T47D (cell line): ENCODE measurements at regions not wholly inside any gene's neighbourhood (a gene's known extent, or its start where the extent isn't known, plus 50 kb on each side); places are given as distances from the start of the nearest gene placed in this dataset.
"Not testable (repeated sequence)": the region's sequence is repeated elsewhere in the genome, so short reads cannot be mapped to it uniquely, and the experiment has no call there.

Experiments used
- DNase-seq, 2 experiments: peaks; one replicate each; pipeline versions ENCODE4 v3.0.0 to v3.0.0-alpha.2; 2011 to 2012; ENCODE audit warnings: low read depth in 1 of 2, low spot score in 1 of 2
- JUND ChIP-seq: IDR thresholded peaks from 2 replicates; pipeline ENCODE4 v1.6.1; 2012; ENCODE audit warnings: low read depth
- in situ Hi-C: cut with HindIII; loops from 2 replicates; pipeline ENCODE4 v1.10.0; 2016; ENCODE audit warnings: low sequenced_read_pairs, low pct_unique_long_range_greater_than_20kb

GRCh38 chr10:21424459-21424861, 101.0 kb downstream of the SKIDA1 start:
- TF ChIP-seq JUND = no peak

GRCh38 chr10:21423850-21424249, 101.6 kb downstream of the SKIDA1 start:
- in situ Hi-C loops = no loop called here

More at GRCh38 chr10:21424459-21424861, 101.0 kb downstream of the SKIDA1 start:
- DNase-seq = no peak
- in situ Hi-C loops = no loop called here

GRCh38 chr10:21423338-21423737, 102.1 kb downstream of the SKIDA1 start:
- DNase-seq = no peak
- in situ Hi-C loops = no loop called here
- TF ChIP-seq JUND = no peak

More at GRCh38 chr10:21423850-21424249, 101.6 kb downstream of the SKIDA1 start:
- TF ChIP-seq JUND = no peak
- DNase-seq = no peak

GRCh38 chr10:21421794-21422193, 103.7 kb downstream of the SKIDA1 start:
- DNase-seq = no peak
- in situ Hi-C loops = no loop called here
- TF ChIP-seq JUND = no peak

- TF ChIP-seq JUND = no peak
- no peak for DNase-seq
- in situ Hi-C loops = no loop called here
These were observed 104.5 kb downstream of the SKIDA1 start for GRCh38 chr10:21421016-21421415.

- DNase-seq = not testable (repeated sequence)
These were observed 106.4 kb downstream of the SKIDA1 start for GRCh38 chr10:21418981-21419576.

GRCh38 chr10:21417172-21417712, 108.2 kb downstream of the SKIDA1 start:
- in situ Hi-C loops = no loop called here
- no peak for TF ChIP-seq JUND
- no peak for DNase-seq

More at GRCh38 chr10:21418981-21419576, 106.4 kb downstream of the SKIDA1 start:
- in situ Hi-C loops = not testable (repeated sequence)

- in situ Hi-C loops = no loop called here
- TF ChIP-seq JUND = no peak
- DNase-seq = no peak
These were observed 111.8 kb downstream of the SKIDA1 start for GRCh38 chr10:21413680-21414079.

- no peak for TF ChIP-seq JUND
- DNase-seq = no peak
- in situ Hi-C loops = no loop called here
These were observed 112.2 kb downstream of the SKIDA1 start for GRCh38 chr10:21413268-21413667.

- TF ChIP-seq JUND = no peak
- in situ Hi-C loops = no loop called here
- DNase-seq = no peak
These were observed 118.8 kb downstream of the SKIDA1 start for GRCh38 chr10:21406595-21407193.

GRCh38 chr10:21405981-21406380, 119.5 kb downstream of the SKIDA1 start:
- in situ Hi-C loops = no loop called here
- no peak for TF ChIP-seq JUND
- no peak for DNase-seq

- peak in 1 of 2 experiments; percentile 77 for DNase-seq
- in situ Hi-C loops = no loop called here
These were observed 122.0 kb downstream of the SKIDA1 start for GRCh38 chr10:21403256-21404015.

GRCh38 chr10:21402606-21403083, 122.8 kb downstream of the SKIDA1 start:
- DNase-seq = peak in 1 of 2 experiments; percentile 43
- in situ Hi-C loops = no loop called here
- no peak for TF ChIP-seq JUND

More at GRCh38 chr10:21403256-21404015, 122.0 kb downstream of the SKIDA1 start:
- TF ChIP-seq JUND = no peak
